H1 (cell line): ENCODE measurements at regions not wholly inside any gene's neighbourhood (a gene's known extent, or its start where the extent isn't known, plus 50 kb on each side); places are given as distances from the start of the nearest gene placed in this dataset.

Source experiments
- CTCF ChIA-PET: fragments of 300-600 bp; sonication (Branson Sonifier 250); formaldehyde crosslinking; loops from one replicate; lab custom pipeline; 2021; ENCODE audit not compliant: partially characterized antibody; lab: Charles Lee
- POLR2A ChIA-PET: fragments of 300-600 bp; sonication (Branson Sonifier 250); formaldehyde crosslinking; loops from one replicate; lab custom pipeline; 2021; ENCODE audit warnings: inconsistent platforms; ENCODE audit not compliant: partially characterized antibody; lab: Charles Lee
- DNase-seq, 2 experiments: peaks; one replicate each; pipeline versions ENCODE4 v3.0.0 to v3.0.0-alpha.2; 2010 to 2022; ENCODE audit warnings: low spot score in 2 of 2, low read depth in 1 of 2, mixed read lengths in 1 of 2
- FAIRE-seq: peaks from 2 replicates; lab custom pipeline; 2011; peaks lifted over from hg19 to GRCh38; lab: Jason Lieb, UNC
- H2AFZ ChIP-seq: 2 replicates; pipeline ENCODE4 v1.8.1; 2012; ENCODE audit warnings: low read length, inconsistent platforms
- H2AK5ac ChIP-seq: 2 replicates; pipeline ENCODE4 v1.6.1; 2013; ENCODE audit warnings: low read depth, low read length
- H2BK120ac ChIP-seq: replicated peaks from 2 replicates; pipeline ENCODE3; 2013; ENCODE audit warnings: low read depth, low read length, inconsistent platforms
- H2BK12ac ChIP-seq: 2 replicates; pipeline ENCODE4 v1.6.1; 2013; ENCODE audit warnings: low read depth, low read length
- H2BK15ac ChIP-seq: 2 replicates; pipeline ENCODE4 v1.6.1; 2013; ENCODE audit warnings: low read length
- H2BK20ac ChIP-seq: 2 replicates; pipeline ENCODE4 v1.6.1; 2013; ENCODE audit warnings: low read length
- H2BK5ac ChIP-seq: 2 replicates; pipeline ENCODE4 v1.6.1; 2013; ENCODE audit warnings: low read depth, low read length
- H3K14ac ChIP-seq: 2 replicates; pipeline ENCODE4 v1.6.1; 2013; ENCODE audit warnings: inconsistent platforms; ENCODE audit not compliant: insufficient read length
- H3K18ac ChIP-seq: 2 replicates; pipeline ENCODE4 v1.6.1; 2013; ENCODE audit warnings: low read length; ENCODE audit errors: extremely low read depth
- H3K23ac ChIP-seq: 2 replicates; pipeline ENCODE4 v1.6.1; 2013; ENCODE audit warnings: inconsistent platforms; ENCODE audit not compliant: insufficient read length
- H3K23me2 ChIP-seq: 2 replicates; pipeline ENCODE4 v1.6.1; 2013; ENCODE audit warnings: low read depth, low read length
- H3K27ac ChIP-seq: 2 replicates; pipeline ENCODE4 v1.6.1; 2011; ENCODE audit warnings: low read depth, low read length, inconsistent platforms
- H3K27me3 ChIP-seq, 4 experiments: replicated peaks in 1 of 4; 1 replicate in 1 of 4; 2 replicates in 3 of 4; pipeline versions ENCODE4 v1.6.1 to v1.8.1; 2011 to 2013; ENCODE audit warnings: low read length in 3 of 4, mild to moderate bottlenecking in 3 of 4, inconsistent platforms in 2 of 4, mixed read lengths in 2 of 4, moderate library complexity in 1 of 4; ENCODE audit not compliant: control insufficient read depth in 3 of 4, insufficient read depth in 3 of 4; ENCODE audit errors: extremely low read depth in 1 of 4
- H3K36me3 ChIP-seq, 4 experiments: 2 replicates each; pipeline versions ENCODE4 v1.6.1 to v1.8.1; 2011 to 2013; ENCODE audit warnings: mild to moderate bottlenecking in 4 of 4, low read length in 3 of 4, moderate library complexity in 2 of 4, control low read depth in 1 of 4, inconsistent platforms in 1 of 4; ENCODE audit not compliant: insufficient read depth in 4 of 4, control insufficient read depth in 2 of 4
- H3K4ac ChIP-seq: replicated peaks from 2 replicates; pipeline ENCODE3; 2013; ENCODE audit warnings: low read length, low read depth, mixed read lengths, inconsistent platforms; ENCODE audit not compliant: insufficient read length
- H3K4me1 ChIP-seq, 4 experiments: replicated peaks in 1 of 4; 1 replicate in 1 of 4; 2 replicates in 3 of 4; pipeline versions ENCODE4 v1.6.1 to v1.8.1; 2011 to 2013; ENCODE audit warnings: low read length in 3 of 4, inconsistent platforms in 2 of 4, mixed read lengths in 1 of 4; ENCODE audit not compliant: insufficient read depth in 4 of 4, control insufficient read depth in 3 of 4
- H3K4me2 ChIP-seq, 2 experiments: 2 replicates each; pipeline versions ENCODE4 v1.6.1 to v1.8.1; 2011 to 2013; ENCODE audit warnings: low read depth in 2 of 2, low read length in 2 of 2, control low read depth in 1 of 2, inconsistent platforms in 1 of 2, mild to moderate bottlenecking in 1 of 2; ENCODE audit not compliant: insufficient read depth in 1 of 2
- H3K4me3 ChIP-seq, 4 experiments: fragments of 200-600, 300-600 bp in 1 of 4; sonication (generic), shearing (Covaris generic), sonication (Bioruptor Twin) in 1 of 4; 2 replicates each; pipeline versions ENCODE4 v1.5.1 to v1.8.1; 2011 to 2016; ENCODE audit warnings: low read length in 4 of 4, low read depth in 3 of 4, control low read depth in 2 of 4, inconsistent platforms in 2 of 4, mild to moderate bottlenecking in 2 of 4, mixed read lengths in 1 of 4, moderate library complexity in 1 of 4; ENCODE audit not compliant: insufficient read depth in 2 of 4; ENCODE audit errors: extremely low read depth in 1 of 4
- H3K56ac ChIP-seq: replicated peaks from 2 replicates; pipeline ENCODE3; 2013; ENCODE audit warnings: low read depth, mild to moderate bottlenecking, mixed read lengths, low read length, inconsistent platforms; ENCODE audit not compliant: insufficient read length
- H3K79me1 ChIP-seq: 2 replicates; pipeline ENCODE4 v1.6.1; 2013; ENCODE audit warnings: low read depth, low read length, control low read depth
- H3K79me2 ChIP-seq, 2 experiments: 2 replicates each; pipeline versions ENCODE4 v1.6.1 to v1.8.1; 2012 to 2013; ENCODE audit warnings: low read length in 2 of 2, mild to moderate bottlenecking in 2 of 2, inconsistent platforms in 1 of 2; ENCODE audit not compliant: insufficient read depth in 2 of 2, control insufficient read depth in 1 of 2
- H3K9ac ChIP-seq, 4 experiments: replicated peaks in 1 of 4; 1 replicate in 1 of 4; 2 replicates in 3 of 4; pipeline versions ENCODE4 v1.6.1 to v1.8.1; 2011 to 2013; ENCODE audit warnings: low read depth in 3 of 4, low read length in 3 of 4, control low read depth in 2 of 4, mild to moderate bottlenecking in 2 of 4, moderate library complexity in 2 of 4, inconsistent platforms in 1 of 4; ENCODE audit errors: extremely low read depth in 1 of 4
- H3K9me3 ChIP-seq, 2 experiments: 2 replicates each; pipeline versions ENCODE4 v1.6.1 to v1.8.1; 2012 to 2013; ENCODE audit warnings: mild to moderate bottlenecking in 2 of 2, moderate library complexity in 2 of 2, control low read depth in 1 of 2, inconsistent platforms in 1 of 2, low read depth in 1 of 2, low read length in 1 of 2, mixed read lengths in 1 of 2; ENCODE audit not compliant: insufficient read depth in 2 of 2
- H4K20me1 ChIP-seq, 2 experiments: replicated peaks in 1 of 2; 2 replicates each; pipeline versions ENCODE3 to v1.8.1; 2011 to 2013; ENCODE audit warnings: inconsistent platforms in 2 of 2, low read length in 2 of 2, mild to moderate bottlenecking in 1 of 2; ENCODE audit not compliant: insufficient read depth in 2 of 2, control insufficient read depth in 1 of 2
- H4K5ac ChIP-seq: 2 replicates; pipeline ENCODE4 v1.6.1; 2013; ENCODE audit warnings: low read length, low read depth, mixed read lengths, inconsistent platforms; ENCODE audit not compliant: insufficient read length
- H4K8ac ChIP-seq: 2 replicates; pipeline ENCODE4 v1.8.0; 2013; ENCODE audit warnings: mild to moderate bottlenecking, moderate library complexity, low read length, inconsistent platforms; ENCODE audit not compliant: insufficient read depth; ENCODE audit errors: extremely low read depth
- H4K91ac ChIP-seq: replicated peaks from 2 replicates; pipeline ENCODE3; 2013; ENCODE audit warnings: low read length, mixed read lengths, inconsistent platforms; ENCODE audit not compliant: insufficient read length
- ASH2L ChIP-seq: fragments of 200-600, 300-600 bp; sonication (generic); IDR thresholded peaks from one replicate; pipeline ENCODE4 v1.7.1; 2017; ENCODE audit warnings: low read length
- ATF3 ChIP-seq: IDR thresholded peaks from 2 replicates; pipeline ENCODE4 v1.6.1; 2011; ENCODE audit warnings: low read depth, mild to moderate bottlenecking, low read length; ENCODE audit not compliant: insufficient read depth
- CHD1 ChIP-seq: IDR thresholded peaks from 2 replicates; pipeline ENCODE4 v1.6.1; 2012; ENCODE audit warnings: low read depth, low read length, improper control_type of control experiment
- GABPA ChIP-seq: IDR thresholded peaks from 2 replicates; pipeline ENCODE4 v1.6.1; 2011; ENCODE audit warnings: mild to moderate bottlenecking, low read length, moderate library complexity, borderline replicate concordance; ENCODE audit not compliant: insufficient read depth
- KDM1A ChIP-seq: fragments of 200-600, 300-600 bp; sonication (generic); IDR thresholded peaks from 2 replicates; pipeline ENCODE4 v1.7.1; 2016; ENCODE audit warnings: mild to moderate bottlenecking, low read length, borderline replicate concordance
- POU5F1 ChIP-seq: IDR thresholded peaks from 2 replicates; pipeline ENCODE4 v1.6.1; 2011; ENCODE audit warnings: low read depth, mild to moderate bottlenecking, low read length, moderate library complexity
- RBBP5 ChIP-seq: IDR thresholded peaks from 2 replicates; pipeline ENCODE4 v1.7.1; 2012; ENCODE audit warnings: low read depth, mild to moderate bottlenecking, inconsistent platforms, low read length, moderate library complexity, borderline replicate concordance
- SAP30 ChIP-seq: fragments of 300-600 bp; sonication (generic); IDR thresholded peaks from 2 replicates; pipeline ENCODE4 v1.7.1; 2012; ENCODE audit warnings: low read length, moderate library complexity, mild to moderate bottlenecking, inconsistent platforms; ENCODE audit not compliant: insufficient read depth, insufficient replicate concordance
- TAF1 ChIP-seq: IDR thresholded peaks from 2 replicates; pipeline ENCODE4 v1.6.1; 2011; ENCODE audit warnings: mild to moderate bottlenecking, low read depth, low read length
- TEAD4 ChIP-seq: IDR thresholded peaks from 2 replicates; pipeline ENCODE4 v1.6.1; 2012; ENCODE audit warnings: low read depth, low read length, inconsistent platforms, mixed read lengths
- ZNF274 ChIP-seq: IDR thresholded peaks from 2 replicates; pipeline ENCODE4 v1.7.0; 2012; ENCODE audit warnings: low read length, borderline replicate concordance; ENCODE audit errors: extremely low read depth
- WGBS, 2 experiments: shearing (Covaris generic) in 1 of 2; methylation state at CpG; one replicate each; pipeline versions ENCODE4 v1.1.6 to v1.1.7; 2013 to 2015; ENCODE audit warnings: low lambda C conversion rate in 2 of 2, mixed read lengths in 2 of 2, inconsistent platforms in 1 of 2, low coverage in 1 of 2, missing lambda C conversion rate in 1 of 2; ENCODE audit not compliant: insufficient replicate concordance in 2 of 2, insufficient coverage in 1 of 2, insufficient read length in 1 of 2; ENCODE audit errors: extremely low coverage in 1 of 2, missing lambda C conversion rate in 1 of 2; 5-methylcytosine and 5-hydroxymethylcytosine counted together

- no peak overlapping the region for H2BK15ac ChIP-seq
- TF ChIP-seq RBBP5 (no peak), ZNF274 (no peak), KDM1A (no peak), GABPA (no peak), ASH2L (no peak), POU5F1 (no peak), TEAD4 (no peak), SAP30 (no peak), ATF3 (no peak), CHD1 (no peak), TAF1 (no peak)
- H2AFZ ChIP-seq: no peak overlapping the region
- H3K4ac ChIP-seq: no peak overlapping the region
- H3K27ac ChIP-seq: no peak overlapping the region
- no peak overlapping the region for H3K4me2 ChIP-seq
- H2BK5ac ChIP-seq: no peak overlapping the region
- H4K91ac ChIP-seq: no peak overlapping the region
- H3K23me2 ChIP-seq: no peaks in the 10 kb centered on the region; the same call in 1 of the 2 replicates
- no peak overlapping the region for H2BK12ac ChIP-seq
- no peak overlapping the region for H2BK120ac ChIP-seq
- H3K4me3 ChIP-seq: no peak overlapping the region
- no peak overlapping the region for H3K14ac ChIP-seq
- ChIA-PET CTCF (interaction anchor here (0.6 to 0.7 kb wide), 2 partner anchors 11 to 164 kb away, joined by 3 read pairs; no protein-coding TSS in a partner anchor), POLR2A (interaction anchor here (0.7 kb wide), 1 partner anchor 25 kb away, joined by 3 read pairs; no protein-coding TSS in a partner anchor)
- H4K5ac ChIP-seq: no peak overlapping the region
- FAIRE-seq (no peak), DNase-seq (no peak)
- H3K36me3 ChIP-seq: no peaks in the 10 kb centered on the region
- no peak overlapping the region for H3K56ac ChIP-seq
- H3K18ac ChIP-seq: no peak overlapping the region
- H3K9ac ChIP-seq: no peak overlapping the region
- no peak overlapping the region for H2AK5ac ChIP-seq
- H4K20me1 ChIP-seq: no peaks in the 10 kb centered on the region
- no peak overlapping the region for H3K23ac ChIP-seq
- 0 out of 4 replicates have a peak, but pooled peaks cover 0 to under 1% of the 10 kb centered on the region in 2 experiments for H3K9me3 ChIP-seq
- H3K79me2 ChIP-seq: no peaks in the 10 kb centered on the region
- WGBS, 2 experiments: 94% methylated on average over 5 of the region's 5 CpGs; no CpG with 5 or more reads in 1 of the 2 experiments
- H4K8ac ChIP-seq: no peak overlapping the region
- H3K27me3 ChIP-seq: no peaks in the 10 kb centered on the region
- H2BK20ac ChIP-seq: no peak overlapping the region
- H3K79me1 ChIP-seq: no peaks in the 10 kb centered on the region
- H3K4me1 ChIP-seq: 0 out of 7 replicates have a peak, but pooled peaks cover 0 to 2% (median 0%) of the 10 kb centered on the region in 4 experiments
Observed at GRCh38 chr12:5364036-5364770, 67.7 kb upstream of the NTF3 start.
